ENCODE measurements at regions not wholly inside any gene's neighbourhood (a gene's known extent, or its start where the extent isn't known, plus 50 kb on each side); places are given as distances from the start of the nearest gene placed in this dataset.
A peak's percentile ranks its signal among the peaks of the same experiment; 100 is the strongest.

- H3K4me3 Mint-ChIP-seq, result no peak overlapping the region
- H3K27ac Mint-ChIP-seq, result no peak overlapping the region
- Histone ChIP-seq H3K9me3 (ENCODE audit: low read depth) (no peaks in the 10 kb centered on the region), H2AFZ (replicated peaks) (no peak overlapping the region), H3K9ac (no peak overlapping the region), H3K27me3 (no peaks in the 10 kb centered on the region), H3K79me2 (ENCODE audit: low read depth) (no peaks in the 10 kb centered on the region), H3K4me2 (no peak overlapping the region), H4K20me1 (ENCODE audit: low read depth) (no peaks in the 10 kb centered on the region), H3K4me1 (no peaks in the 10 kb centered on the region), H3K36me3 (no peaks in the 10 kb centered on the region), H3K27ac (no peak overlapping the region), H3F3A (ENCODE audit: low read depth) (no peaks in the 10 kb centered on the region), H3K4me3 (no peak overlapping the region)
- no peaks in the 10 kb centered on the region for H3K4me1 Mint-ChIP-seq
- peaks cover 4% of the 10 kb centered on the region for H3K9me3 Mint-ChIP-seq
- TF ChIP-seq CTCF (IDR thresholded peaks at IDR 0.05), result no peak
- TF ChIP-seq EZH2phosphoT487 (IDR thresholded peaks at IDR 0.05), result no peak
- no peak for TF ChIP-seq EZH2 (IDR thresholded peaks at IDR 0.05)
- no peak for DNase-seq (ENCODE audit: low spot score)
- no peaks in the 10 kb centered on the region for H3K27me3 Mint-ChIP-seq (ENCODE audit: insufficient read depth, low read depth)
- H3K36me3 Mint-ChIP-seq, result no peaks in the 10 kb centered on the region
These were observed 440.8 kb downstream of the PYDC2 start for GRCh38 chr3:191901741-191902140.

- Mint-ChIP-seq H3K27ac (no peak overlapping the region), H3K4me1 (no peaks in the 10 kb centered on the region), H3K4me3 (no peak overlapping the region), H3K36me3 (peaks cover 3% of the 10 kb centered on the region), H3K27me3 (ENCODE audit: insufficient read depth, low read depth) (peaks cover 2% of the 10 kb centered on the region), H3K9me3 (peaks cover 9% of the 10 kb centered on the region)
- no peak overlapping the region for H3K9ac ChIP-seq
- H3K4me2 ChIP-seq, result peak overlapping the region; percentile 41
- no peak overlapping the region for H2AFZ ChIP-seq (replicated peaks)
- H3K4me3 ChIP-seq, result no peak overlapping the region
- DNase-seq (ENCODE audit: low spot score), result peak; percentile 53
- no peak overlapping the region for H3K27ac ChIP-seq
- H3K36me3 ChIP-seq, result no peaks in the 10 kb centered on the region
- peaks cover 6% of the 10 kb centered on the region for H3K4me1 ChIP-seq
- no peaks in the 10 kb centered on the region for H3K79me2 ChIP-seq (ENCODE audit: low read depth)
- H3K27me3 ChIP-seq, result no peaks in the 10 kb centered on the region
- no peaks in the 10 kb centered on the region for H3K9me3 ChIP-seq (ENCODE audit: low read depth)
- TF ChIP-seq EZH2 (IDR thresholded peaks at IDR 0.05) (no peak), CTCF (IDR thresholded peaks at IDR 0.05) (no peak), EZH2phosphoT487 (IDR thresholded peaks at IDR 0.05) (no peak)
- no peaks in the 10 kb centered on the region for H4K20me1 ChIP-seq (ENCODE audit: low read depth)
- peaks cover 15% of the 10 kb centered on the region for H3F3A ChIP-seq (ENCODE audit: low read depth)
These were observed 451.7 kb downstream of the PYDC2 start for GRCh38 chr3:191912616-191913204.

- H3K9me3 Mint-ChIP-seq, result peaks cover 12% of the 10 kb centered on the region
- Histone ChIP-seq H2AFZ (replicated peaks) (no peak overlapping the region), H3K4me1 (peaks cover 6% of the 10 kb centered on the region), H3K9me3 (ENCODE audit: low read depth) (no peaks in the 10 kb centered on the region), H3K27ac (no peak overlapping the region), H3K79me2 (ENCODE audit: low read depth) (no peaks in the 10 kb centered on the region), H3K36me3 (no peaks in the 10 kb centered on the region), H3K4me2 (no peak overlapping the region), H3K4me3 (no peak overlapping the region), H3K9ac (no peak overlapping the region), H4K20me1 (ENCODE audit: low read depth) (no peaks in the 10 kb centered on the region), H3F3A (ENCODE audit: low read depth) (peaks cover 15% of the 10 kb centered on the region), H3K27me3 (no peaks in the 10 kb centered on the region)
- no peak overlapping the region for H3K27ac Mint-ChIP-seq
- TF ChIP-seq CTCF (IDR thresholded peaks at IDR 0.05) (no peak), EZH2 (IDR thresholded peaks at IDR 0.05) (no peak), EZH2phosphoT487 (IDR thresholded peaks at IDR 0.05) (no peak)
- H3K27me3 Mint-ChIP-seq (ENCODE audit: insufficient read depth, low read depth), result peaks cover 2% of the 10 kb centered on the region
- DNase-seq (ENCODE audit: low spot score), result no peak
- peaks cover 3% of the 10 kb centered on the region for H3K36me3 Mint-ChIP-seq
- no peak overlapping the region for H3K4me3 Mint-ChIP-seq
- H3K4me1 Mint-ChIP-seq, result no peaks in the 10 kb centered on the region
These were observed 454.7 kb downstream of the PYDC2 start for GRCh38 chr3:191915712-191916111.

Data from neural progenitor cell (in vitro differentiated cells).